Retina (tissue), 1 donor: ENCODE measurements at regions not wholly inside any gene's neighbourhood (a gene's known extent, or its start where the extent isn't known, plus 50 kb on each side); places are given as distances from the start of the nearest gene placed in this dataset.
A peak's percentile ranks its signal among the peaks of the same experiment; 100 is the strongest.

Experiments used
- DNase-seq: peaks from one replicate; pipeline ENCODE4 v3.0.0-alpha.2; 2016

GRCh38 chr11:116642481-116642880 lies 130.3 kb downstream of the BUD13 start:
- DNase-seq = no peak

DNA sequence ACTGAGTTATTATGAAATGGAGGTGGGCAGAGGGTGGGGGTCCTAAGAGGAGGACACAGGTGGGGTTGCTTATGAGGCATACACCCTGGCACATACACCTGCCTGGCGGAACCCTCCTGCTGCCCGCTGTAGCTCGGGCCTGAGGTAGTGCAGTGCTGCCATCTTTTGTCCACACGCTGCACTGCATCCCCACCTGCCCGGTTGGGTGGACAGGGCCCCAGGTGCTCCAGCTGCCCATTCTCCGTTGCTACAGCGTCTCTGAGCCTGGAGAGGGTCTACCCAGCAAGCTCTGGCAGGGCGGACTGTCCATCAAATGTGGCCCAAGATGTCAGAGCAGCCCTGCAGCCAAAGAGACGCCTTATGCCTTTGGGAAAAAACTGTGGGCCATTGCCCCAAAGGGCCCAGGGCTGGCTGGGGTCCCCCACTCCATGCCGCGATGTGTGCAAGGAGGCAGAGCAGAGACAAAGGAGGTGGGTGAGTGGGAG lies 131.2 kb downstream of the BUD13 start:
- peak; percentile 72 for DNase-seq

DNA sequence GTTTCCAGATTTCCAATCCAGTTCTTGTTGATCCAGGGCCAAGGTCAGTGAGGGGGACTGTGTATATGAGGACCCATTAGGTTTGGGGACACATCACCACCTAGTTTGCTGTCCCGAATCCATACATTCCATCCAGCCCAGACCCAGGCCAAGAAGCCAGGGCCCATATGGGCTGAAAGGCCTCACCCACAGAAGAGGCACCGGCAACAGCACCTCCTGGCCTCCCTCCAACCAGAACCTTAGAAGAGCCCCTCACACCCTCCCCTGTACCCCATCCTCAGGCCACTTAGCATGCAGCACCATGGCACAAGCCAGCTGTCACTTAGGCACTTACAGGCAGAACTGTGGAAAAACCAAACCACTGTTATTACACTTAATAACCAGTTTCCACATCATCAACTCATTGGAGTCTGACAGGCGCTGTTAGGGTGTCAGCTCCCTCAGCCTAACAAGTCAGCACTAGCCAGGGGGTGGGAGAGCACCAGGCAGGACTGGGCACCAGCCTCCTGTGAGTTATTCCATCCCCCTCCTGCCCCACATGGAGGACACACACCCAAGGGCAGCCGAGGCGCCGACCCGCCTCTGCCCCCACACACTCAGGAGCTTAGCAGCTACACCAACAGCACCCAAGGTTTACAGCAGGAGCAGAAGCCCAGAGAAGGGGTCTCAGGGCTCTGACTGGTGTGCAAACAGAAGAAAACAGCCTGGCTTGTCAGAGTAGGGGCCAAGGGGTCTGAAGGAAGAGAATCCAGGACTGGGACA lies 132.0 kb downstream of the BUD13 start:
- DNase-seq = no peak

GRCh38 chr11:116638463-116638862 lies 134.3 kb downstream of the BUD13 start:
- DNase-seq = no peak

DNA sequence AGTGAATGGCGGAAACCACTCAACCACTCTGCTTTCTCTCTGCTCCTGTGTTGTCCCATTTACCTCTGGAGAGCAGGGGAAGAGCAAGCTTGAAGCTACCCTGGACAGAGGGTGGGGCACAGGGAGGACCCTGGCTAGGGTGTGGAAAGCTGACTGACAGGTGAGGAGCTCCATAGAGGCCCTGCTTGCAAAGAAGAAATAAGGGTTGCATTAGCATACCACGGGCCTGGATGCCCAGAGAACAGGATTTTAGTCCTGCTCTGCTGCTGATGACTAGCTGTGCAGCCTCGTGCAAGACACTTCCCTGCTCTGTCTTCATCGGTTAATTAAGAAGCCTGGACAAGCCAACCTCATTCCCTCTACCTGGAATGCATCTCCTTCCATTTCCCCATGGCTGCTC lies 135.0 kb downstream of the BUD13 start:
- no peak for DNase-seq

- no peak for DNase-seq
Measured at GRCh38 chr11:116636341-116636929, 136.4 kb downstream of the BUD13 start.

DNA sequence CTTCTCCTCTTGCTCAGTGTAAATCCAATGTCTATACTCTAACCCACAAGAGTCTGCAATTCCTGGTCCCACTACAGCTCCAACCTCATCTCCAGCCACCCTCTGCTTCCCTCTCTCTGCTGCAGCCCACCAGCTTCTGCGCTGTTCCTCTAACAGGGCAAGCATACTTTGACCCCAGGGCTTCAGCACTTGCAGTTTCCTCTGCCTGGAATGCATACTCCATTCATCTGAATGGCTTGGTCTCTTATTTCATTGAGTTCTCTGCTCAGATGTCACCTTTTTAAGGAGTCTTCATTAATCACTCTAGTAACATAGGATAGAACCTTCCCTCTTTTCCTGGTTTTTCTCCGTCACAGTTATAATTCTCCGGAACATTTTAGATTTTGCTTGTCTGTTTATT lies 141.6 kb downstream of the BUD13 start:
- DNase-seq = no peak

GRCh38 chr11:116618461-116618860 lies 154.3 kb downstream of the BUD13 start:
- DNase-seq = no peak

- DNase-seq = no peak
Measured at GRCh38 chr11:116615211-116615865, 157.4 kb downstream of the BUD13 start.

GRCh38 chr11:116614306-116615210 lies 158.2 kb downstream of the BUD13 start:
- no peak for DNase-seq

DNA sequence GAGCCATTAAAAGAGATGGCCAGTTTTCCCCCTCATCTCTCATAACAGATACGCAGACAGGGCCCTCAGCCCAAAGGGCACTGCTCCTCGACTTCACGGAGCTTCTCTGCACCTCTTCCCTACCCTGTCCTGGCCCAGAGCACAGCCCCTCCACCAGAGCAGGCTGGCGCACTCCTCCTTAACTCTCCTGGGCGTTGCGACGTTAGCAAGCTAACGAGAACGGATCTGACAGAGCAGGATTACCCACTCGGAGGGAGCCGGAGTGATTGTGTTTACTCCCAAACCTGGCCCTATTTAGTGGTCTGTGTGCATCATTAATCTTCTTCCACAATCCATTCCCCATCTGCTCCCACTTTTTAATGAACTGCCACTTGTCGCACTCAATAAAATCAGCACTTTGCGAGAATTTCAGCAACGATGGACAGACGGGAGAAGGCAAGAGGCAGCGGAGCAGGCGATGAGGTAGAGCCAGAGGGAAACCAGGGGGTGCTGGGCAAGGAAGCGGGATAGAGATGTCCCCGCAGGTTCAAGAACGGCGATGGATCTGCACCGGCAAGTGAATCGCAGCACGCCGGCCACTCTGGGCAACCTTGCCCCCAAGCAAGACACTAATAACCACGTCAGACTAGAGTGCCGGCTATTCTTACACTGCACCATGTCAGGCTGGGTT lies 159.4 kb downstream of the BUD13 start:
- peak; percentile 82 for DNase-seq

GRCh38 chr11:116611998-116612620 lies 160.7 kb downstream of the BUD13 start:
- DNase-seq = no peak

DNA sequence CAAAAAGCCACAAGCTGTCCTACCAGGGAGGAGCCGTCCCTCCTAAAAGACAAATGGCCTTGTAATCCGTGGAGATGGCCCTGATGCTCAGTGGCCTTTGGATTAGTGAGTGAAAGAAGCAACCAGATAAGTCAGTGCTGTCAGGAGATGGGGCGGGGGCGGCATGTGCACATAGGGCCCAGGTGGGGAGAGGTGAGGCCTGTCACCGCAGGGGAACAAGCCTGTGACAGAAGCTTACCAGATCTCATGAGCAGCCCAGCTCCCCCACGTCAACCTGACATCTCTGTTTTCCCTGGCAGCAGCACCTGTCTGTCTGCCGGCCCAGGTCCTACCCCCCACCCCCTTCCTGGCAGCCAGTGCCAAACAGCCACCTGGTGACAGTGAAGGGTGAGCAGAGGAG lies 162.6 kb downstream of the BUD13 start:
- no peak for DNase-seq

DNA sequence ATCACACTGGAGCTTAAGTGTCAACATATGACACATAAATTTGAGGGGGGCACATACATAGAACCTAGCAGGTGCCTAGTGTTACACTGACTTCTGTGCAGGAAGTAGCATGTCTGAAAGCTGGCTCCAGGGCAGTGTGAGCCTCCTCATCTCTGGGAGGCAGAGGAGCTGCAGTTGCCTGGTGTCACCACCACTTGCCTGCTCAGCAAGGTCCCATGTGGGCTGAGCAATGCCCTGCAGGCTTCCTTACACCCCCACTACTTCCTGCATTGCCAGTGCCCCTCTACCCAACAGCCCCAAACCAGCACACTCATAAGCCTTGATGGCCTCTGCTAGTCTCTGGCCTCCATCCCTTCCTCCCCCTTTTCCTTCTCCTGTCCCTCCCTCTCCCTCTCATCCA lies 165.8 kb downstream of the BUD13 start:
- DNase-seq = no peak

- peak; percentile 51 for DNase-seq
Measured at GRCh38 chr11:116605543-116606459, 167.0 kb downstream of the BUD13 start.

- DNase-seq = no peak
Measured at GRCh38 chr11:116603728-116604323, 169.0 kb downstream of the BUD13 start.

DNA sequence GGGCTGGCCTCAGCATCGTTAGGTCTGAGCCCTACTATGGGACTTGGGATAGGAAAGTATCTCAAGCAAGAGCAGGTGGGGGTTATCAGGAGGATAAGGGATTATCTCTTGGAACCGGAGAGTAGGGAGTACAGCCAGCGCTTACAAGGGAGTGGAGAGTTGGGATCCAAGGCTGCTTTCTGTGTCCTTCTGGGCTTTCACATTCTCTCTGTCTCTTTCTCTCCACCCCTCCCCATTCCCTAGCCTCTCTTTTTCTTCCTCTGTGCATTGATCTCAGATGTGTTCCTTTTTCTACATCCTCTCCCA lies 170.2 kb downstream of the BUD13 start:
- DNase-seq = no peak

GRCh38 chr11:116601814-116602636 lies 170.8 kb downstream of the BUD13 start:
- no peak for DNase-seq

DNA sequence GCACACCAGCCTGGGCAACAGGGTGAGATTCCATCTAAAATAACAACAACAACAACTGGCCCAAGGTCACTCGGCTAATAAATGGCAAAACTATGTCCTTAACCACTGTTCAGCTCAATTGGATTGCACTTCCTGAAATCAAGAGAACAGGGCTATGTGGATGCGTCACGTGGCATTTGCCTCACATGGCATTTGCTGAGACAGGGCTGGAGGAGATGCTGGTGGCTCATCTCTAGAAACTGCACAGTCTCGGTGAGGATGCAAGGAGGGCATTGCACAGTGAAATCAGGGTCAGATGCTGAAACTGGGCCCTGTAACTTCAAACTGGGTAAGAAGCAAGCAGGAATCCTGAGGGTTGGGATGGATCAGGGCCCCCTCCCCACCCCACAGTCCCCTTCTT lies 171.9 kb downstream of the BUD13 start:
- no peak for DNase-seq

DNA sequence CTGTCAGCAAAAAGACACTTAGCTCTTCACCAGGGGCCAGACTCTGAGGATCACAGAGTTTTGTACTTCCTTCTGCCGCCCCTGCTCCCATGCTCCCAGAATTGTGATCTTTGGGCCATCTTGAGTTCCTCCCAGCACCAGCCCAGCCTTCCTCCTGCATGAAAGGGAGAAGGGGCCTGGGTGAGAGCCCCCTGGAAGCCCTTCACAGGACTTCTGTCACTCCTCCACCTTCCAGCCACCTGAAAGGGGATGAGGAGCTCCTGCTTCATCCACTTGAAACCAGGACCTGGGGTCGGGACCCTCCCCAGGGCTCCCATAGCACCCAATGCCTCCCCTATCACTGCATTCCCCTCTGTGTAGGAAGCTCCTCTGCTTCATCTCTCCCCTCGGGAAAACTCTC lies 174.2 kb downstream of the BUD13 start:
- DNase-seq = no peak
